Liver (tissue), 8 donors: ENCODE measurements at regions not wholly inside any gene's neighbourhood (a gene's known extent, or its start where the extent isn't known, plus 50 kb on each side); places are given as distances from the start of the nearest gene placed in this dataset.

Experiments
- DNase-seq: peaks from one replicate; pipeline ENCODE4 v3.0.0-alpha.2; 2017; ENCODE audit warnings: low spot score
- H3K27ac ChIP-seq, 2 donors: one replicate each; pipeline ENCODE4 v1.7.0; 2013; ENCODE audit warnings: inconsistent platforms in 2 of 2, low read length in 2 of 2, control low read depth in 1 of 2, low read depth in 1 of 2, mild to moderate bottlenecking in 1 of 2
- H3K27me3 ChIP-seq, 4 donors: one replicate each; pipeline versions ENCODE4 v1.6.1 to v1.7.0; 2013; ENCODE audit warnings: low read length in 3 of 4, inconsistent platforms in 1 of 4, mild to moderate bottlenecking in 1 of 4, moderate library complexity in 1 of 4; ENCODE audit not compliant: control insufficient read depth in 4 of 4, insufficient read depth in 4 of 4
- H3K36me3 ChIP-seq, 4 donors: one replicate each; pipeline versions ENCODE4 v1.6.1 to v1.7.0; 2013; ENCODE audit warnings: low read length in 3 of 4, mild to moderate bottlenecking in 3 of 4, low read depth in 1 of 4, moderate library complexity in 1 of 4; ENCODE audit not compliant: control insufficient read depth in 4 of 4, insufficient read depth in 3 of 4
- H3K4me1 ChIP-seq, 4 donors: one replicate each; pipeline versions ENCODE4 v1.6.1 to v1.7.0; 2013; ENCODE audit warnings: low read length in 3 of 4, mild to moderate bottlenecking in 3 of 4, moderate library complexity in 1 of 4; ENCODE audit not compliant: control insufficient read depth in 4 of 4, insufficient read depth in 4 of 4
- H3K4me3 ChIP-seq, 3 donors: one replicate each; pipeline versions ENCODE4 v1.6.1 to v1.7.0; 2013; ENCODE audit warnings: low read length in 3 of 3, control low read depth in 1 of 3, low read depth in 1 of 3, mild to moderate bottlenecking in 1 of 3
- H3K9ac ChIP-seq, 2 donors: one replicate each; pipeline ENCODE4 v1.7.0; 2013; ENCODE audit warnings: low read length in 2 of 2, mild to moderate bottlenecking in 2 of 2, moderate library complexity in 2 of 2, control low read depth in 1 of 2, low read depth in 1 of 2
- H3K9me3 ChIP-seq, 4 donors: one replicate each; pipeline versions ENCODE4 v1.6.1 to v1.7.0; 2013; ENCODE audit warnings: low read length in 3 of 4; ENCODE audit not compliant: control insufficient read depth in 4 of 4
- EGR1 ChIP-seq, 2 donors: IDR thresholded peaks; 2 replicates each; pipeline ENCODE4 v1.6.1; 2016 to 2018; ENCODE audit warnings: antibody characterized with exemption in 2 of 2, low read depth in 2 of 2
- FOXA1 ChIP-seq: IDR thresholded peaks from 2 replicates; pipeline ENCODE4 v1.6.1; 2016; ENCODE audit warnings: antibody characterized with exemption
- FOXA2 ChIP-seq: IDR thresholded peaks from 2 replicates; pipeline ENCODE4 v1.6.1; 2016; ENCODE audit warnings: antibody characterized with exemption
- GABPA ChIP-seq, 2 donors: IDR thresholded peaks in 1 of 2; conservative IDR thresholded peaks in 1 of 2; 2 replicates each; pipeline ENCODE4 v1.6.1; 2016; ENCODE audit warnings: antibody characterized with exemption in 2 of 2, mild to moderate bottlenecking in 1 of 2, moderate library complexity in 1 of 2
- HNF4G ChIP-seq: IDR thresholded peaks from 2 replicates; pipeline ENCODE4 v1.6.1; 2016; ENCODE audit warnings: antibody characterized with exemption
- JUND ChIP-seq, 2 donors: IDR thresholded peaks; 2 replicates each; pipeline ENCODE4 v1.6.1; 2016; ENCODE audit warnings: antibody characterized with exemption in 2 of 2
- NR2F2 ChIP-seq: IDR thresholded peaks from 2 replicates; pipeline ENCODE4 v1.6.1; 2016; ENCODE audit warnings: antibody characterized with exemption
- RAD21 ChIP-seq, 2 donors: IDR thresholded peaks; 2 replicates each; pipeline ENCODE4 v1.6.1; 2016; ENCODE audit warnings: antibody characterized with exemption in 2 of 2, mild to moderate bottlenecking in 2 of 2
- RXRA ChIP-seq, 2 donors: IDR thresholded peaks; 2 replicates each; pipeline ENCODE4 v1.6.1; 2017 to 2018; ENCODE audit warnings: antibody characterized with exemption in 2 of 2, mild to moderate bottlenecking in 1 of 2
- SP1 ChIP-seq: IDR thresholded peaks from 2 replicates; pipeline ENCODE4 v1.6.1; 2018; ENCODE audit warnings: antibody characterized with exemption, mild to moderate bottlenecking
- TAF1 ChIP-seq: conservative IDR thresholded peaks from 2 replicates; pipeline ENCODE4 v1.6.1; 2016; ENCODE audit warnings: antibody characterized with exemption, mild to moderate bottlenecking
- YY1 ChIP-seq: IDR thresholded peaks from 2 replicates; pipeline ENCODE4 v1.6.1; 2016; ENCODE audit warnings: antibody characterized with exemption, mild to moderate bottlenecking
- WGBS: extraction: QIAGEN DNeasy Blood & Tissue Kit; methylation state at CpG from one replicate; pipeline ENCODE4 v1.1.7; 2013; 5-methylcytosine and 5-hydroxymethylcytosine counted together
- TF ChIP-seq, protein P1 (sequence below): fragments of 150-350 bp; IDR thresholded peaks from 2 replicates; pipeline ENCODE4 v1.5.1; 2017; ENCODE audit warnings: improper control_type of control experiment, low read depth, low read length; ENCODE audit not compliant: missing input control
- TF ChIP-seq, protein P2 (sequence below): IDR thresholded peaks from 2 replicates; pipeline ENCODE4 v1.6.1; 2016; ENCODE audit warnings: antibody characterized with exemption
- TF ChIP-seq, protein P3 (sequence below): IDR thresholded peaks from 2 replicates; pipeline ENCODE4 v1.6.1; 2016; ENCODE audit warnings: antibody characterized with exemption, mild to moderate bottlenecking
- TF ChIP-seq, protein P4 (sequence below): IDR thresholded peaks from 2 replicates; pipeline ENCODE4 v1.6.1; 2016; ENCODE audit warnings: antibody characterized with exemption
- TF ChIP-seq, protein P5 (sequence below): IDR thresholded peaks from 2 replicates; pipeline ENCODE4 v1.6.1; 2016; ENCODE audit warnings: antibody characterized with exemption
- donor health status: healthy.
- donor health status: healthy.
- donor health status: healthy.
- donor health status: healthy.
- donor health status: healthy.

DNA sequence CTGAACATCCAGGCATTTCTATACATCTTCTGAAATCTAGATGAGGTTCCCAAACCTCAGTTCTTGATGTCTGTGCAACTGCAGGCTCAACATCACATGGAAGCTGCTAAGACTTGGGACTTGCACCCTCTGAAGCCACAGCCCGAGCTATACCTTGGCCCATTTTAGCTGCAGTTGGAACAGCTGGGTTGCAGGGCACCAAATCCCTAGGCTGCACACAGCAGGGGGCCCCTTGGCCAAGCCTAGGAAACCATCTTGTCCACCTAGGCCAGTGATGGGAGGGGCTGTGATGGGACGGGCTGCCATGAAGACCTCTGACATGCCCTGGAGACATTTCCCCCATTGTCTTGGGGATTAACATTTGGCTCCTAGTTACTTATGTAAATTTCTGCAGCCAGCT lies 415.8 kb upstream of the SUCLG2 start:
- no peak for DNase-seq
- Histone ChIP-seq H3K4me1 (no peaks in the 10 kb centered on the region), H3K4me3 (no peak overlapping the region), H3K27ac (no peak overlapping the region), H3K27me3 (no peaks in the 10 kb centered on the region), H3K9ac (no peak overlapping the region), H3K36me3 (no peaks in the 10 kb centered on the region), H3K9me3 (peaks cover 2 to 6% (median 4%) of the 10 kb centered on the region in 4 donors)
- TF ChIP-seq RAD21 (IDR thresholded peaks at IDR 0.05) (no peak), NR2F2 (no peak), SP1 (no peak), YY1 (no peak), TAF1 (no peak), GABPA (IDR thresholded peaks at IDR 0.05 in 1 of 2, conservative IDR thresholded peaks at IDR 0.05 in 1 of 2) (no peak), HNF4G (no peak), RXRA (IDR thresholded peaks at IDR 0.05) (no peak), EGR1 (IDR thresholded peaks at IDR 0.05; ENCODE audit: low read depth in 2 of 2) (no peak), FOXA1 (no peak), JUND (IDR thresholded peaks at IDR 0.05) (no peak), FOXA2 (no peak)
- TF ChIP-seq, protein P1, sequence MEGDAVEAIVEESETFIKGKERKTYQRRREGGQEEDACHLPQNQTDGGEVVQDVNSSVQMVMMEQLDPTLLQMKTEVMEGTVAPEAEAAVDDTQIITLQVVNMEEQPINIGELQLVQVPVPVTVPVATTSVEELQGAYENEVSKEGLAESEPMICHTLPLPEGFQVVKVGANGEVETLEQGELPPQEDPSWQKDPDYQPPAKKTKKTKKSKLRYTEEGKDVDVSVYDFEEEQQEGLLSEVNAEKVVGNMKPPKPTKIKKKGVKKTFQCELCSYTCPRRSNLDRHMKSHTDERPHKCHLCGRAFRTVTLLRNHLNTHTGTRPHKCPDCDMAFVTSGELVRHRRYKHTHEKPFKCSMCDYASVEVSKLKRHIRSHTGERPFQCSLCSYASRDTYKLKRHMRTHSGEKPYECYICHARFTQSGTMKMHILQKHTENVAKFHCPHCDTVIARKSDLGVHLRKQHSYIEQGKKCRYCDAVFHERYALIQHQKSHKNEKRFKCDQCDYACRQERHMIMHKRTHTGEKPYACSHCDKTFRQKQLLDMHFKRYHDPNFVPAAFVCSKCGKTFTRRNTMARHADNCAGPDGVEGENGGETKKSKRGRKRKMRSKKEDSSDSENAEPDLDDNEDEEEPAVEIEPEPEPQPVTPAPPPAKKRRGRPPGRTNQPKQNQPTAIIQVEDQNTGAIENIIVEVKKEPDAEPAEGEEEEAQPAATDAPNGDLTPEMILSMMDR, result no peak
- TF ChIP-seq, protein P2, sequence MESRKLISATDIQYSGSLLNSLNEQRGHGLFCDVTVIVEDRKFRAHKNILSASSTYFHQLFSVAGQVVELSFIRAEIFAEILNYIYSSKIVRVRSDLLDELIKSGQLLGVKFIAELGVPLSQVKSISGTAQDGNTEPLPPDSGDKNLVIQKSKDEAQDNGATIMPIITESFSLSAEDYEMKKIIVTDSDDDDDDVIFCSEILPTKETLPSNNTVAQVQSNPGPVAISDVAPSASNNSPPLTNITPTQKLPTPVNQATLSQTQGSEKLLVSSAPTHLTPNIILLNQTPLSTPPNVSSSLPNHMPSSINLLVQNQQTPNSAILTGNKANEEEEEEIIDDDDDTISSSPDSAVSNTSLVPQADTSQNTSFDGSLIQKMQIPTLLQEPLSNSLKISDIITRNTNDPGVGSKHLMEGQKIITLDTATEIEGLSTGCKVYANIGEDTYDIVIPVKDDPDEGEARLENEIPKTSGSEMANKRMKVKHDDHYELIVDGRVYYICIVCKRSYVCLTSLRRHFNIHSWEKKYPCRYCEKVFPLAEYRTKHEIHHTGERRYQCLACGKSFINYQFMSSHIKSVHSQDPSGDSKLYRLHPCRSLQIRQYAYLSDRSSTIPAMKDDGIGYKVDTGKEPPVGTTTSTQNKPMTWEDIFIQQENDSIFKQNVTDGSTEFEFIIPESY, result no peak
- TF ChIP-seq, protein P3, sequence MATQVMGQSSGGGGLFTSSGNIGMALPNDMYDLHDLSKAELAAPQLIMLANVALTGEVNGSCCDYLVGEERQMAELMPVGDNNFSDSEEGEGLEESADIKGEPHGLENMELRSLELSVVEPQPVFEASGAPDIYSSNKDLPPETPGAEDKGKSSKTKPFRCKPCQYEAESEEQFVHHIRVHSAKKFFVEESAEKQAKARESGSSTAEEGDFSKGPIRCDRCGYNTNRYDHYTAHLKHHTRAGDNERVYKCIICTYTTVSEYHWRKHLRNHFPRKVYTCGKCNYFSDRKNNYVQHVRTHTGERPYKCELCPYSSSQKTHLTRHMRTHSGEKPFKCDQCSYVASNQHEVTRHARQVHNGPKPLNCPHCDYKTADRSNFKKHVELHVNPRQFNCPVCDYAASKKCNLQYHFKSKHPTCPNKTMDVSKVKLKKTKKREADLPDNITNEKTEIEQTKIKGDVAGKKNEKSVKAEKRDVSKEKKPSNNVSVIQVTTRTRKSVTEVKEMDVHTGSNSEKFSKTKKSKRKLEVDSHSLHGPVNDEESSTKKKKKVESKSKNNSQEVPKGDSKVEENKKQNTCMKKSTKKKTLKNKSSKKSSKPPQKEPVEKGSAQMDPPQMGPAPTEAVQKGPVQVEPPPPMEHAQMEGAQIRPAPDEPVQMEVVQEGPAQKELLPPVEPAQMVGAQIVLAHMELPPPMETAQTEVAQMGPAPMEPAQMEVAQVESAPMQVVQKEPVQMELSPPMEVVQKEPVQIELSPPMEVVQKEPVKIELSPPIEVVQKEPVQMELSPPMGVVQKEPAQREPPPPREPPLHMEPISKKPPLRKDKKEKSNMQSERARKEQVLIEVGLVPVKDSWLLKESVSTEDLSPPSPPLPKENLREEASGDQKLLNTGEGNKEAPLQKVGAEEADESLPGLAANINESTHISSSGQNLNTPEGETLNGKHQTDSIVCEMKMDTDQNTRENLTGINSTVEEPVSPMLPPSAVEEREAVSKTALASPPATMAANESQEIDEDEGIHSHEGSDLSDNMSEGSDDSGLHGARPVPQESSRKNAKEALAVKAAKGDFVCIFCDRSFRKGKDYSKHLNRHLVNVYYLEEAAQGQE, result no peak
- TF ChIP-seq, protein P4, sequence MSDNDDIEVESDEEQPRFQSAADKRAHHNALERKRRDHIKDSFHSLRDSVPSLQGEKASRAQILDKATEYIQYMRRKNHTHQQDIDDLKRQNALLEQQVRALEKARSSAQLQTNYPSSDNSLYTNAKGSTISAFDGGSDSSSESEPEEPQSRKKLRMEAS, result no peak
- WGBS, result 78% methylated on average over 2 of the region's 2 CpGs

DNA sequence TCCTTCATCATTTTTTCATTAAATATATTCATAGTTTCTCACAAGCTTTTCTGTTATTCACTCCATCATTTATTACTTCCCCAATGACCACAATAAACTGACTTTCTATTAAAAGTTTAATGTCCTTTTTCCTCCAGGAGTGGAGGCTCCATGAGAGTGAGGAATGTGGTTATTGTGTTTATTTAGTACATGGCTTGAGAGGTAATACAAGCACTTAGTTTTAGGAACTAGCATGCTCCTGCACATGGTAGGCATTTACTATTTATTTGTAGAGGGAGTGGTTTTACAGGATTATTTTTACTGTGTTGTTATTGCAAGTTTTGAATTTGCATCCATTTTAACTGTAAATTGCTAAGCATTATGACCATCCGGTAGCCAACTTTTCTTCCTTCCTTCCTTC lies 412.9 kb upstream of the SUCLG2 start:
- DNase-seq, result no peak
- no peaks in the 10 kb centered on the region for H3K4me1 ChIP-seq
- no peak overlapping the region for H3K9ac ChIP-seq
- no peak overlapping the region for H3K27ac ChIP-seq
- H3K4me3 ChIP-seq, result no peak overlapping the region
- peaks cover 2 to 4% (median 4%) of the 10 kb centered on the region in 4 donors for H3K9me3 ChIP-seq
- no peaks in the 10 kb centered on the region for H3K27me3 ChIP-seq
- no peak for TF ChIP-seq JUND (IDR thresholded peaks at IDR 0.05)
- no peak for TF ChIP-seq EGR1 (IDR thresholded peaks at IDR 0.05; ENCODE audit: low read depth in 2 of 2)
- TF ChIP-seq, protein P1, result no peak
- TF ChIP-seq RAD21 (IDR thresholded peaks at IDR 0.05), result no peak
- TF ChIP-seq, protein P2, result no peak
- no peak for TF ChIP-seq YY1
- TF ChIP-seq, protein P5, sequence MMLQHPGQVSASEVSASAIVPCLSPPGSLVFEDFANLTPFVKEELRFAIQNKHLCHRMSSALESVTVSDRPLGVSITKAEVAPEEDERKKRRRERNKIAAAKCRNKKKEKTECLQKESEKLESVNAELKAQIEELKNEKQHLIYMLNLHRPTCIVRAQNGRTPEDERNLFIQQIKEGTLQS, result no peak
- TF ChIP-seq FOXA2, result no peak
- TF ChIP-seq HNF4G, result no peak
- no peak for TF ChIP-seq TAF1
- TF ChIP-seq, protein P4, result no peak
- no peak for TF ChIP-seq GABPA (IDR thresholded peaks at IDR 0.05 in 1 of 2, conservative IDR thresholded peaks at IDR 0.05 in 1 of 2)
- H3K36me3 ChIP-seq, result no peaks in the 10 kb centered on the region
- 81% methylated on average over 1 of the region's 1 CpG for WGBS
